Nephron progenitor cell (in vitro differentiated cells): ENCODE measurements at regions not wholly inside any gene's neighbourhood (a gene's known extent, or its start where the extent isn't known, plus 50 kb on each side); places are given as distances from the start of the nearest gene placed in this dataset.

ENCODE experiments used
- DNase-seq: peaks from one replicate; pipeline ENCODE4 v3.0.0; 2021
- H3K27ac Mint-ChIP-seq: 2 replicates; pipeline ENCODE4 v1.8.0; 2021; ENCODE audit warnings: mild to moderate bottlenecking, moderate library complexity, mixed read lengths
- H3K27me3 Mint-ChIP-seq: 2 replicates; pipeline ENCODE4 v1.8.0; 2021; ENCODE audit warnings: mild to moderate bottlenecking, low read depth, mixed read lengths; ENCODE audit not compliant: poor library complexity
- H3K36me3 Mint-ChIP-seq: 2 replicates; pipeline ENCODE4 v1.8.0; 2021; ENCODE audit warnings: low read depth, mixed read lengths
- H3K4me1 Mint-ChIP-seq: 2 replicates; pipeline ENCODE4 v1.8.0; 2021; ENCODE audit warnings: mixed read lengths
- H3K4me3 Mint-ChIP-seq: 2 replicates; pipeline ENCODE4 v1.8.0; 2021; ENCODE audit warnings: mild to moderate bottlenecking, moderate library complexity, mixed read lengths
- H3K9me3 Mint-ChIP-seq: 2 replicates; pipeline ENCODE4 v1.8.0; 2021; ENCODE audit warnings: mild to moderate bottlenecking, moderate library complexity, mixed read lengths
- TF ChIP-seq, protein P1 (sequence below): fragments of 200-600 bp; sonication (generic); IDR thresholded peaks from 2 replicates; pipeline ENCODE4 v1.5.0; 2021; ENCODE audit warnings: antibody characterized with exemption

DNA sequence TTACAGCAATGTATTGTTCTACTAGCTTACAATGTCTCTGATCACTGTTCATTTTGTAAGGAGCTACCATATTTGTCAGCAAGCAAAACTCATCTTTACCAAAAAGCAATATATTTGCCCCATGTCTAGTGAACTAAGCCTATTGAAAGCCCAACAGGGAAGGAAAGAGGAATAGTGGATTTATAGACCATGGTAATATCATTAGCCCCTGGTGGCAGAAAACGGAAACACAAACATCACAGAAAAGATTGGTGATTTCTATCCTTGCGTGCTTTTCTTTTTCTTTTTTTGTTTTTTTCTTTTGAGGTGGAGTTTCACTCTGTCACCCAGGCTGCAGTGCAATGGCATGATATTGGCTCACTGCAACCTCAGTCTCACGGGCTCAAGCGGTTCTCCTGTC lies 1562.4 kb upstream of the TMEM132C start:
- no peak for DNase-seq
- Mint-ChIP-seq H3K36me3 (no peaks in the 10 kb centered on the region), H3K4me1 (no peaks in the 10 kb centered on the region), H3K27me3 (peaks cover 14% of the 10 kb centered on the region), H3K9me3 (no peaks in the 10 kb centered on the region), H3K27ac (no peak overlapping the region), H3K4me3 (no peak overlapping the region)
- TF ChIP-seq, protein P1, sequence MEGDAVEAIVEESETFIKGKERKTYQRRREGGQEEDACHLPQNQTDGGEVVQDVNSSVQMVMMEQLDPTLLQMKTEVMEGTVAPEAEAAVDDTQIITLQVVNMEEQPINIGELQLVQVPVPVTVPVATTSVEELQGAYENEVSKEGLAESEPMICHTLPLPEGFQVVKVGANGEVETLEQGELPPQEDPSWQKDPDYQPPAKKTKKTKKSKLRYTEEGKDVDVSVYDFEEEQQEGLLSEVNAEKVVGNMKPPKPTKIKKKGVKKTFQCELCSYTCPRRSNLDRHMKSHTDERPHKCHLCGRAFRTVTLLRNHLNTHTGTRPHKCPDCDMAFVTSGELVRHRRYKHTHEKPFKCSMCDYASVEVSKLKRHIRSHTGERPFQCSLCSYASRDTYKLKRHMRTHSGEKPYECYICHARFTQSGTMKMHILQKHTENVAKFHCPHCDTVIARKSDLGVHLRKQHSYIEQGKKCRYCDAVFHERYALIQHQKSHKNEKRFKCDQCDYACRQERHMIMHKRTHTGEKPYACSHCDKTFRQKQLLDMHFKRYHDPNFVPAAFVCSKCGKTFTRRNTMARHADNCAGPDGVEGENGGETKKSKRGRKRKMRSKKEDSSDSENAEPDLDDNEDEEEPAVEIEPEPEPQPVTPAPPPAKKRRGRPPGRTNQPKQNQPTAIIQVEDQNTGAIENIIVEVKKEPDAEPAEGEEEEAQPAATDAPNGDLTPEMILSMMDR = peak; percentile 44

DNA sequence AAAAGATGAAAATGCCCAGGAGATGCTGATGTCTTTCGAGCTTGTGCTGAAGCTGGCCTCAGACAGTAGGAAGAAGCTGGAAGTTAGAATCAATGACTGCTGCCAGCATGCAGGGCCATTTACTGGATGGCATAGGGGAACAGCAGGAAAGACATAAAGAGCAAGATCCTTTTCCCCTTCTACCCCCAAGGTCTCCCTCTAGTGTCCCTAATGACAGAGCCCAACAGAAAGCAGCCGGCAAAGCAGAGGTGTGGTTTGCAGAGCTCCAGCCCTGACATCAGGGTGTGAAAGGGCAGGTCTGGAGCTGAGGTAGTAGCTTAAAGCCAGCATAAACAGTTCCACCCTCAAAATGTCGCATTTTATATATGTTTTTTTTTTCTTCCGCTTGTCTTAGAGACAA lies 1560.7 kb upstream of the TMEM132C start:
- TF ChIP-seq, protein P1 = no peak
- H3K4me1 Mint-ChIP-seq = no peaks in the 10 kb centered on the region
- no peak overlapping the region for H3K4me3 Mint-ChIP-seq
- H3K27me3 Mint-ChIP-seq = peaks cover 19% of the 10 kb centered on the region
- H3K36me3 Mint-ChIP-seq = no peaks in the 10 kb centered on the region
- H3K27ac Mint-ChIP-seq = no peak overlapping the region
- no peaks in the 10 kb centered on the region for H3K9me3 Mint-ChIP-seq
- DNase-seq = no peak

DNA sequence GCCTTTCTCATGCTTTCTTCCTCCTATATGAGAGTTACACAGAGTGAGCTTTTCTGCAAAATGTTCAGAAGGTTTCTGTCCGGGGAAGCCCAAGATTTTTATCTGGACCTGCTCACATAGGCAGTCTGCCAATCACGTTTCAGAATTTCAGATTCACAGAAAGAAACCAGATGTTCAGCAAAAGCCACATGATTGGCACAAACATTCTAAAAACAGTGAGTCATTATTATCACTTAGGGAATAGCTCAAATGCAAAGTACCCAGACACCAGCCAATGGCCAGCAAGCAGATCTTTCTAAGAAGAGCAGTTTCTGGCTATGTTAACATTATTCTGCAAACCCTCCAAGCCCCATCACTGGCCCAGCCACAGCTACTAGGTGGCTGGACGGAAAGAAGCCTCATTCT lies 1558.5 kb upstream of the TMEM132C start:
- H3K4me1 Mint-ChIP-seq = no peaks in the 10 kb centered on the region
- TF ChIP-seq, protein P1 = no peak
- no peak overlapping the region for H3K4me3 Mint-ChIP-seq
- H3K27me3 Mint-ChIP-seq = peaks cover 27% of the 10 kb centered on the region
- no peaks in the 10 kb centered on the region for H3K36me3 Mint-ChIP-seq
- H3K27ac Mint-ChIP-seq = no peak overlapping the region
- no peak for DNase-seq
- no peaks in the 10 kb centered on the region for H3K9me3 Mint-ChIP-seq

DNA sequence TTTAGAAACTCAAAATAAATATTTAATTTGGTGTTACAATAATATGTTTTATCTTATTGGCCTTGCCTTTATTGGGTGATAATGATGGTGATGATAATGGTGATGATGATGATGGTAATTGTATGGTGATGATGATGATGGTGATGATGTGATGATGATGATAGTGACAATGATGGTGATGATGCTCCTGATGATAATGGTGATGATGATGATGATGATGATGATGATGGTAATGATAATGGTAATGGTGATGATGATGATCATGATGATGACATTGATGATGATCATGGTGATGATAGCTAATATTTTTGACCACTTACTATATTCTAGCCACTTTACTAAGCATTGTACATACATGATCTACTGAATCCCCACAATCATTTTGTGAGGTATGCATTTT lies 1548.6 kb upstream of the TMEM132C start:
- H3K4me1 Mint-ChIP-seq = peaks cover 21% of the 10 kb centered on the region
- TF ChIP-seq, protein P1 = no peak
- H3K9me3 Mint-ChIP-seq = peaks cover 15% of the 10 kb centered on the region
- no peaks in the 10 kb centered on the region for H3K36me3 Mint-ChIP-seq
- no peak for DNase-seq
- H3K27me3 Mint-ChIP-seq = peaks cover 38% of the 10 kb centered on the region
- H3K27ac Mint-ChIP-seq = no peak overlapping the region
- H3K4me3 Mint-ChIP-seq = no peak overlapping the region

DNA sequence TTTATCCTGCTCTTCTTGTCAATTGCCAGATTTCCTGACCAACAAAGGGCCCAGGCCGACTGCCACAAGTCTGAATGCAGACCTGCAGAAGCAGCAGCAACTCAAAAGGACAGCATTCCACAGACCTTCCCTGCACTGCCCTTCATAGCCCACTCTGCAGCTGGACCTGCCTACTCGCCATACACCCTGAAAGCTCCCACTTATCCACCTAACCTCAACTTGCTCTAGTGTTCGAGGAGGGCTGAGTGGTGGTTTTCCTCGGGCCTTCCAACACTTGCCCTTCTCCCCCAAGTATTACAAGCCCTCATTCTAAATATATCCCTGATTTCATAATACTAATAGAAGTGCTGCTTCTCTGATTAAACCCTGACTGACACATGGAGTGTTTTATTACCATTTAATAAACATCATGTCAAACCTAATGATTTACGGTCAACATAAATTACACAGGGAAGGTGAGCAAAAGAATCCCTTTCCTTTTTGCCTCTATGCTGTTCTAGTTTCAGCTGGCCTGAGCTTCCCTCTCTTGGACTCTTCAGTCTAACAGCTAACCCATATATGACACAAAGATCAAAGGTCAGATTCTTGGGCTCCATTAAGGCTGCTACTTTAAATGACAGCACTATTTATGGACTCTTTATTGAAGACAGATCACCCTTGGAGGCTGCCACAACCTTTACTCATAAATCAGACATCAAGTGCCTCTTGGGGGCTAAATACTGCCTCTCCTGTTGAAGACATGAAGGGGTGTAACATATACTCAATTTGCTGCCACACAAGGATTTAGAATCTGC lies 1546.9 kb upstream of the TMEM132C start:
- H3K4me3 Mint-ChIP-seq = no peak overlapping the region
- peak overlapping the region; percentile 9 for H3K27ac Mint-ChIP-seq
- H3K4me1 Mint-ChIP-seq = peaks cover 24% of the 10 kb centered on the region
- peaks cover 32% of the 10 kb centered on the region for H3K9me3 Mint-ChIP-seq
- DNase-seq = peak; percentile 25
- peaks cover 41% of the 10 kb centered on the region for H3K27me3 Mint-ChIP-seq
- H3K36me3 Mint-ChIP-seq = peaks cover 14% of the 10 kb centered on the region
- TF ChIP-seq, protein P1 = no peak
